GM12892 (cell line): ENCODE measurements at regions not wholly inside any gene's neighbourhood (a gene's known extent, or its start where the extent isn't known, plus 50 kb on each side); places are given as distances from the start of the nearest gene placed in this dataset.

Experiments used
- POLR2A ChIP-seq: IDR thresholded peaks from 2 replicates; pipeline ENCODE4 v1.6.1; 2011; ENCODE audit warnings: low read depth, low read length, control low read depth
- POLR2AphosphoS5 ChIP-seq: IDR thresholded peaks from 2 replicates; pipeline ENCODE4 v1.6.1; 2011; ENCODE audit warnings: low read depth, low read length, control low read depth
- TAF1 ChIP-seq: IDR thresholded peaks from 2 replicates; pipeline ENCODE4 v1.6.1; 2011; ENCODE audit warnings: low read depth, mild to moderate bottlenecking, control low read depth, low read length, borderline replicate concordance

GRCh38 chr15:38854506-38854905 lies 289.9 kb upstream of the RASGRP1 start:
- TF ChIP-seq POLR2A (no peak), TAF1 (no peak), POLR2AphosphoS5 (no peak)
